ENCODE measurements at regions not wholly inside any gene's neighbourhood (a gene's known extent, or its start where the extent isn't known, plus 50 kb on each side); places are given as distances from the start of the nearest gene placed in this dataset.

- no peaks in the 10 kb centered on the region for H3K36me3 Mint-ChIP-seq
- H3K4me1 Mint-ChIP-seq, result no peaks in the 10 kb centered on the region
- no peak overlapping the region for H3K4me3 Mint-ChIP-seq
- H3K9me3 Mint-ChIP-seq, result peaks cover 3% of the 10 kb centered on the region
- no peaks in the 10 kb centered on the region for H3K27me3 Mint-ChIP-seq
- H3K27ac Mint-ChIP-seq, result no peak overlapping the region
- no peak for DNase-seq
These were observed 502.0 kb downstream of the HAPSTR1 start for GRCh38 chr16:9593440-9593839.

- H3K27me3 Mint-ChIP-seq, result no peaks in the 10 kb centered on the region
- peaks cover 3% of the 10 kb centered on the region for H3K9me3 Mint-ChIP-seq
- H3K4me3 Mint-ChIP-seq, result no peak overlapping the region
- no peaks in the 10 kb centered on the region for H3K4me1 Mint-ChIP-seq
- DNase-seq, result no peak
- H3K27ac Mint-ChIP-seq, result no peak overlapping the region
- no peaks in the 10 kb centered on the region for H3K36me3 Mint-ChIP-seq
These were observed 502.6 kb downstream of the HAPSTR1 start for GRCh38 chr16:9594047-9594446.

GRCh38 chr16:9594946-9595345, 503.5 kb downstream of the HAPSTR1 start:
- H3K27me3 Mint-ChIP-seq, result no peaks in the 10 kb centered on the region
- no peaks in the 10 kb centered on the region for H3K36me3 Mint-ChIP-seq
- no peak for DNase-seq
- peaks cover 3% of the 10 kb centered on the region for H3K9me3 Mint-ChIP-seq
- H3K27ac Mint-ChIP-seq, result no peak overlapping the region
- no peaks in the 10 kb centered on the region for H3K4me1 Mint-ChIP-seq
- H3K4me3 Mint-ChIP-seq, result no peak overlapping the region

- no peak overlapping the region for H3K27ac Mint-ChIP-seq
- no peaks in the 10 kb centered on the region for H3K36me3 Mint-ChIP-seq
- DNase-seq, result no peak
- H3K4me1 Mint-ChIP-seq, result no peaks in the 10 kb centered on the region
- peaks cover 2% of the 10 kb centered on the region for H3K9me3 Mint-ChIP-seq
- no peaks in the 10 kb centered on the region for H3K27me3 Mint-ChIP-seq
- no peak overlapping the region for H3K4me3 Mint-ChIP-seq
These were observed 503.9 kb downstream of the HAPSTR1 start for GRCh38 chr16:9595393-9595792.

- Mint-ChIP-seq H3K27ac (no peak overlapping the region), H3K4me3 (no peak overlapping the region), H3K27me3 (no peaks in the 10 kb centered on the region), H3K36me3 (no peaks in the 10 kb centered on the region), H3K9me3 (no peaks in the 10 kb centered on the region), H3K4me1 (no peaks in the 10 kb centered on the region)
- no peak for DNase-seq
These were observed 505.3 kb downstream of the HAPSTR1 start for GRCh38 chr16:9596788-9597187.

GRCh38 chr16:9597967-9598730, 506.7 kb downstream of the HAPSTR1 start:
- no peak overlapping the region for H3K4me3 Mint-ChIP-seq
- no peaks in the 10 kb centered on the region for H3K4me1 Mint-ChIP-seq
- H3K36me3 Mint-ChIP-seq, result no peaks in the 10 kb centered on the region
- no peaks in the 10 kb centered on the region for H3K9me3 Mint-ChIP-seq
- no peaks in the 10 kb centered on the region for H3K27me3 Mint-ChIP-seq
- no peak overlapping the region for H3K27ac Mint-ChIP-seq
- DNase-seq, result no peak

GRCh38 chr16:9598731-9599083, 507.3 kb downstream of the HAPSTR1 start:
- Mint-ChIP-seq H3K27ac (no peak overlapping the region), H3K9me3 (no peaks in the 10 kb centered on the region), H3K36me3 (no peaks in the 10 kb centered on the region), H3K4me3 (no peak overlapping the region), H3K27me3 (no peaks in the 10 kb centered on the region), H3K4me1 (no peaks in the 10 kb centered on the region)
- DNase-seq, result no peak

- no peak overlapping the region for H3K27ac Mint-ChIP-seq
- no peak overlapping the region for H3K4me3 Mint-ChIP-seq
- no peaks in the 10 kb centered on the region for H3K36me3 Mint-ChIP-seq
- H3K4me1 Mint-ChIP-seq, result no peaks in the 10 kb centered on the region
- H3K27me3 Mint-ChIP-seq, result no peaks in the 10 kb centered on the region
- DNase-seq, result no peak
- no peaks in the 10 kb centered on the region for H3K9me3 Mint-ChIP-seq
These were observed 508.1 kb downstream of the HAPSTR1 start for GRCh38 chr16:9599415-9600120.

GRCh38 chr16:9602189-9602588, 510.7 kb downstream of the HAPSTR1 start:
- Mint-ChIP-seq H3K9me3 (no peaks in the 10 kb centered on the region), H3K36me3 (no peaks in the 10 kb centered on the region), H3K27ac (no peak overlapping the region), H3K4me3 (no peak overlapping the region), H3K27me3 (no peaks in the 10 kb centered on the region), H3K4me1 (no peaks in the 10 kb centered on the region)
- DNase-seq, result no peak

- Mint-ChIP-seq H3K36me3 (no peaks in the 10 kb centered on the region), H3K9me3 (no peaks in the 10 kb centered on the region), H3K4me1 (no peaks in the 10 kb centered on the region), H3K27me3 (no peaks in the 10 kb centered on the region), H3K4me3 (no peak overlapping the region), H3K27ac (no peak overlapping the region)
- no peak for DNase-seq
These were observed 511.9 kb downstream of the HAPSTR1 start for GRCh38 chr16:9603316-9603715.

GRCh38 chr16:9607515-9608230, 516.2 kb downstream of the HAPSTR1 start:
- DNase-seq, result no peak
- no peaks in the 10 kb centered on the region for H3K36me3 Mint-ChIP-seq
- H3K4me1 Mint-ChIP-seq, result no peaks in the 10 kb centered on the region
- H3K27ac Mint-ChIP-seq, result no peak overlapping the region
- no peak overlapping the region for H3K4me3 Mint-ChIP-seq
- H3K9me3 Mint-ChIP-seq, result no peaks in the 10 kb centered on the region
- H3K27me3 Mint-ChIP-seq, result no peaks in the 10 kb centered on the region

- no peak overlapping the region for H3K27ac Mint-ChIP-seq
These were observed 519.3 kb downstream of the HAPSTR1 start for GRCh38 chr16:9610727-9611126.

GRCh38 chr16:9612267-9612666, 520.8 kb downstream of the HAPSTR1 start:
- no peaks in the 10 kb centered on the region for H3K9me3 Mint-ChIP-seq
- H3K4me1 Mint-ChIP-seq, result no peaks in the 10 kb centered on the region
- DNase-seq, result no peak
- peaks cover 4% of the 10 kb centered on the region for H3K27me3 Mint-ChIP-seq
- no peaks in the 10 kb centered on the region for H3K36me3 Mint-ChIP-seq
- no peak overlapping the region for H3K27ac Mint-ChIP-seq
- H3K4me3 Mint-ChIP-seq, result no peak overlapping the region

More at GRCh38 chr16:9610727-9611126, 519.3 kb downstream of the HAPSTR1 start:
- no peaks in the 10 kb centered on the region for H3K4me1 Mint-ChIP-seq
- DNase-seq, result no peak
- no peak overlapping the region for H3K4me3 Mint-ChIP-seq
- H3K27me3 Mint-ChIP-seq, result no peaks in the 10 kb centered on the region
- H3K9me3 Mint-ChIP-seq, result no peaks in the 10 kb centered on the region
- H3K36me3 Mint-ChIP-seq, result no peaks in the 10 kb centered on the region

GRCh38 chr16:9614389-9614788, 522.9 kb downstream of the HAPSTR1 start:
- H3K4me1 Mint-ChIP-seq, result no peaks in the 10 kb centered on the region
- no peak for DNase-seq
- peaks cover 6% of the 10 kb centered on the region for H3K9me3 Mint-ChIP-seq

GRCh38 chr16:9622268-9622667, 530.8 kb downstream of the HAPSTR1 start:
- DNase-seq, result no peak
- no peaks in the 10 kb centered on the region for H3K36me3 Mint-ChIP-seq
- no peaks in the 10 kb centered on the region for H3K4me1 Mint-ChIP-seq
- no peaks in the 10 kb centered on the region for H3K27me3 Mint-ChIP-seq
- H3K27ac Mint-ChIP-seq, result no peak overlapping the region
- no peak overlapping the region for H3K4me3 Mint-ChIP-seq
- H3K9me3 Mint-ChIP-seq, result peaks cover 6% of the 10 kb centered on the region

More at GRCh38 chr16:9614389-9614788, 522.9 kb downstream of the HAPSTR1 start:
- Mint-ChIP-seq H3K36me3 (no peaks in the 10 kb centered on the region), H3K4me3 (no peak overlapping the region), H3K27me3 (peaks cover 4% of the 10 kb centered on the region), H3K27ac (no peak overlapping the region)
